ENCODE measurements at regions not wholly inside any gene's neighbourhood (a gene's known extent, or its start where the extent isn't known, plus 50 kb on each side); places are given as distances from the start of the nearest gene placed in this dataset.
"Not testable (repeated sequence)": the region's sequence is repeated elsewhere in the genome, so short reads cannot be mapped to it uniquely, and the experiment has no call there.

DNA sequence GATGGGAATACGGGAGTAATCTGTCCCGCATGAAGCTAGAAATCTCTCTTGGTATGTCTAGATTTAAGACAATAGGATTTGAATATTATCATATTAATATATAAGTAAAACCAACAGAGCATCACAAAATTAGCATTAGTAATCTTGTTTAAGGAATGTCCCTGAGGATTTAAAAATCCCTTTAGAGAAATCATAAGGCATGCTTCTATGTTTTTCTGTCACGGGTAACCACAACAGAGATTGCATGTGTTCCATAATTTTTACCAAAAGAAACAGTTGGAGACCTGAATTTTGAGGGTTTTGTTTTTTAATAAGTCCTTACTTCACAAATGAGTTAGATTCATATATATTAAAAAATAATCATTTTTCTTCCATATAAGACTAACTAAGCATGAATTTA lies 146.8 kb downstream of the GJA1 start:
- in situ Hi-C loops (cut with HindIII; ENCODE audit: low pct_unique_long_range_greater_than_20kb, low sequenced_read_pairs), result no loop called here
- DNase-seq (ENCODE audit: low read depth, low spot score), result no peak

- in situ Hi-C loops (cut with HindIII; ENCODE audit: low pct_unique_long_range_greater_than_20kb, low sequenced_read_pairs), result no loop called here
- DNase-seq (ENCODE audit: low read depth, low spot score), result no peak
These were observed 149.3 kb downstream of the GJA1 start for GRCh38 chr6:121584586-121585369.

- DNase-seq (ENCODE audit: low read depth, low spot score), result no peak
- in situ Hi-C loops (cut with HindIII; ENCODE audit: low pct_unique_long_range_greater_than_20kb, low sequenced_read_pairs), result no loop called here
These were observed 155.0 kb downstream of the GJA1 start for GRCh38 chr6:121590438-121590837.

- DNase-seq (ENCODE audit: low read depth, low spot score), result no peak
- in situ Hi-C loops (cut with HindIII; ENCODE audit: low pct_unique_long_range_greater_than_20kb, low sequenced_read_pairs), result no loop called here
These were observed 155.5 kb downstream of the GJA1 start for GRCh38 chr6:121590916-121591315.

DNA sequence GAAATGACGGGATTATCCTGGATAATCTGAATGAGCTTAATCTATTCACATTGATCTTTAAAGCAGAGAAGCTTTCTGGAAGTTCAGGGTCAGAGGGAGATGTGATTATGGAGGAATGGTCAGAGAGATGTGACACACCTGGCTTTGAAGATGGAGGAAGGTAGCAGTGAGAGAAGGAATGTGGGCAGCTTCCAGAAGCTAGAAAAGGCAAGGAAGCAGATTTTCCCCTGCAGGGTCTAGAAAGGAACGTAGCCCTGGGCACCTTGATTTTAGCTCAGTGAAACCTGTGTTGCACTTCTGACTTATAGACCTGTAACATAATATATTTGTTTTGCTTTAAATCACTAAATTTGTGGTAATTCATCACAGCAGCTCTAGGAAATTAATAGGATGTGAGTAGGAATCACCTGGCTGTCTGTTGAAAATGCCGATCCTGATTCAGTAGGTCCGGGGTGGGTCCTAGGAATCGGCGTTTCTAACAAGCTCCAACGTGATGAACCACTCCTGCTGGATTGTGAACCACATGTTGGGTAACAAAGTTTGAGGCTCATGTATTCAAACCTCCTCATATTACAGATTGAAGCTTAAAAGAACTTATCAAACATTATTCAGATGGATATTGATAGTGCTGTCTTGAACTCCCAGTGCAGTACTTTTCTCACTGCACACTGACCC lies 157.0 kb downstream of the GJA1 start:
- peak; percentile 4 for DNase-seq (ENCODE audit: low read depth, low spot score)
- in situ Hi-C loops (cut with HindIII; ENCODE audit: low pct_unique_long_range_greater_than_20kb, low sequenced_read_pairs), result no loop called here

DNA sequence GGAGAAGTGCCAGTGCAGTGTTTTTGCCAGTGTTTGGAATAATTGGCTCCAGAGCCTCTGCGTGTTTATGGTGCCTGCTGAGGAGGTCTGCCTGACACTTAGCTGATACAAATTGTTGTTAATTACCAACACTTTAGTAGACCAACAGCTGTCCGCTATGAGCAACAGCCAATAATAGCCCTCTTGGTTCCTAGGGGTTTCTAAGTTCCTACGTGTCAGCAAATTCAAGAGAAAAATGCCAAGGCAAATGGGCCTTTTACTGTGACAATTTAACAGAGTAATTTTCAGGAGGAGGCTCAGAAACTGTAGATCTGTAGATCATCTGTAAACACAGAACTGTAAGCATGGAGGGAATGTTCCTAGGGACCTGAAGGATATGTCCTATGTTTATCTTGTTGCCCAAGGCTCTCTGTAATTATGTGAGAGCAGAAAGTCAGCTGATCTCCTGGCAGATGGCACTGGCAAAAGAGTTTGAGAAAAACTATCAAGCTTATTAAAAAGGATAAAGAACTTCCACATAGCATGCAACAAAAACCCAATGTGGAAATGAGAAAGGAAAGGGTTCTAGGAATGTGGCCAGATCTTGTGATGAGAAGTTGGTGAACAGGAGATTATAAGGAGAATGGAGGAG lies 157.7 kb downstream of the GJA1 start:
- DNase-seq (ENCODE audit: low read depth, low spot score), result peak; percentile 91
- in situ Hi-C loops (cut with HindIII; ENCODE audit: low pct_unique_long_range_greater_than_20kb, low sequenced_read_pairs), result no loop called here

- no peak for DNase-seq (ENCODE audit: low read depth, low spot score)
- in situ Hi-C loops (cut with HindIII; ENCODE audit: low pct_unique_long_range_greater_than_20kb, low sequenced_read_pairs), result no loop called here
These were observed 158.6 kb downstream of the GJA1 start for GRCh38 chr6:121594053-121594452.

DNA sequence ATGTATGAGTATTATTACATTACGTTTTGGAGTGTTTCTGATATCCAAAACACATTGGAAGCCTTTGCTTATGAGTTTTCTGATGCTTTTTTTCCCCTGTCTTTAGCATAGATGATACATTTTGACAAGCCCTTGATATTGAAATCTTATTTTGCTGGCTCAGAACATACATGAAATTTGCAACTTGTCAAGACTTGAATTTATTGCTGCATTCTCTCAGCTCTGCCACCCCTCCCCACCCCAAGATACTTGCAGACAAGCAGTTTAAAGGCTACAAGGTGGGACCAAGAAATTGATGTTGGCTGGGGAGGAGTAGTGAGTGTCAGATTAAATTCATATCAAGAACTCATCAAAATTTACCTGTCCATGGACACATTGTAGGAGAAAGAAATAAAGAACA lies 160.2 kb downstream of the GJA1 start:
- in situ Hi-C loops (cut with HindIII; ENCODE audit: low pct_unique_long_range_greater_than_20kb, low sequenced_read_pairs), result no loop called here
- no peak for DNase-seq (ENCODE audit: low read depth, low spot score)

DNA sequence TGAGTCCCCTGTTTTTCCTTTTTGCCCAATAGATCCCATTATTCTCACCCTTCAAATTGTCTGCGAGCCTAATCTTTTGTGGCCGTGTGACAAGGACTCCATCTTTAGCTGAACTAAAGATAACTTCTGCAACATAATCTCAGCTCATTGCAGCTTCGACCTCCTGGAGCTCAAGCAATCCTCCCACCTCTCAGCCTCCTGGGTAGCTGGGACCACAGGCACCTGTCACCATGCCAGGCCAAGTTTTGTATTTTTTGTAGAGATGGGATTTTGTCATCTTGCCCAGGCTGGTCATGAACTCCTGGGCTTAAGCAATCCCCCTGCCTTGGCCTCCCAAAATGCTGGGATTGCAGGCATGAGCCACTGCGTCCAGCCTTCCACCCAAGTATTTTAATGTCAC lies 161.0 kb downstream of the GJA1 start:
- DNase-seq (ENCODE audit: low read depth, low spot score), result no peak
- in situ Hi-C loops (cut with HindIII; ENCODE audit: low pct_unique_long_range_greater_than_20kb, low sequenced_read_pairs), result no loop called here

DNA sequence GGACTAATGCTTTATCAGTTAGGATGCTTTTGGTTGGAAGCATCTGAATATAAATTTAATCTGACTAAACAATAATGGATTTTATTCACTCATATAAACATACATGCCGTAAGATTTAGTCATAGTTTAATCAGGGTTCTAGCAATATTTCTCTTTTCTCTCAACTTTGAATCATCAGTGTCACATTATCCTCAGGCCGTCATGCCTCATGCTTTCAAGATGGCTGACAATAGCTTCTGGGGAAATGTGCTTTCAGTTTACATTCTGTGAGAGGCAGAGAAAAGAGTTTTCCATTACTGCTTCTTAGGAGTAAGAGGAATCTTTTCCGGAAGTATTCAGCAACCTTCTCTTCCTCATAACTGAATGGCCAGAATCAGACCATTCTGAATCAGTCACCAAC lies 162.2 kb downstream of the GJA1 start:
- in situ Hi-C loops (cut with HindIII; ENCODE audit: low pct_unique_long_range_greater_than_20kb, low sequenced_read_pairs), result no loop called here
- no peak for DNase-seq (ENCODE audit: low read depth, low spot score)

- in situ Hi-C loops (cut with HindIII; ENCODE audit: low pct_unique_long_range_greater_than_20kb, low sequenced_read_pairs), result not testable (repeated sequence)
These were observed 163.9 kb downstream of the GJA1 start for GRCh38 chr6:121599331-121599730.

GRCh38 chr6:121600389-121601168 lies 165.1 kb downstream of the GJA1 start:
- in situ Hi-C loops (cut with HindIII; ENCODE audit: low pct_unique_long_range_greater_than_20kb, low sequenced_read_pairs), result no loop called here
- no peak for DNase-seq (ENCODE audit: low read depth, low spot score)

More at GRCh38 chr6:121599331-121599730, 163.9 kb downstream of the GJA1 start:
- DNase-seq (ENCODE audit: low read depth, low spot score), result not testable (repeated sequence)

DNA sequence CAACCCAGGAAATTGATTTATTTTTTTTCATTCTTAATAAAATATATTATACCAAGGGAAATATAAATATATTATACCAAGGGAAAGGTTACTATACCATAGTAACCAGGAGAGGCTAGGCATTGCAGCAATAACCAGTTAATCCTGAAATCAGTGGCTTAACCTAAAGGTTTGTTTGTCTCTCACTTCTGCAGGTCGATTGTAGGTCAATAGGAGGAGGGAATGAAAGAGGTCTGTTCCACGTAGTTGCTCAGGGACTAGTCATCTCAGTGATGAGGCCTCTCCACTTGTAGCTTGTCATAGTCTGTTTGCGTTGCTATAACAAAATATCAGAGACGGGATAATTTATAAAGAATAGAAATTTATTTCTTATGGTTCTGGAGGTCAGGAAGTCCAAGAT lies 168.0 kb downstream of the GJA1 start:
- no peak for DNase-seq (ENCODE audit: low read depth, low spot score)
- in situ Hi-C loops (cut with HindIII; ENCODE audit: low pct_unique_long_range_greater_than_20kb, low sequenced_read_pairs), result no loop called here

DNA sequence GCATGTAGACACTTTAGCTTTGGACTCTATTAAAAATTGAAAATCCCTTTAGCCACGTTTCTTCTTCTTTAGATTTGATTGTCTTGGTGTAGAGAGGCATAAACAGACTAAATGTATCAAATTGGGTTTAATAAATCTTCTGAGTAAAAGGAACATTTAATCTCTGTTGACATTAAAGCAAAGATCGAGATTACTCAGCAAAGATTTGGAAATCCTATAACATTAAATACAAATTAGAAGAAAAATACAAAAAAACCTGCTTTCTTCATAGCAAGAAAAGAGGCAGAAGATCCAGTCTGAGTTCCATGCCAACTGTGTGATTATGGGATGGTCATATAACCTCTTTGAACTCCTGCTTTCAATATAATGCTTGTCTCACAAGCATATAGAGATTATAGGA lies 172.3 kb downstream of the GJA1 start:
- peak; percentile 35 for DNase-seq (ENCODE audit: low read depth, low spot score)
- in situ Hi-C loops (cut with HindIII; ENCODE audit: low pct_unique_long_range_greater_than_20kb, low sequenced_read_pairs), result no loop called here

- DNase-seq (ENCODE audit: low read depth, low spot score), result peak; percentile 63
- in situ Hi-C loops (cut with HindIII; ENCODE audit: low pct_unique_long_range_greater_than_20kb, low sequenced_read_pairs), result no loop called here
These were observed 172.8 kb downstream of the GJA1 start for GRCh38 chr6:121608270-121608669.

GRCh38 chr6:121609281-121609680 lies 173.8 kb downstream of the GJA1 start:
- in situ Hi-C loops (cut with HindIII; ENCODE audit: low pct_unique_long_range_greater_than_20kb, low sequenced_read_pairs), result no loop called here
- no peak for DNase-seq (ENCODE audit: low read depth, low spot score)

- no peak for DNase-seq (ENCODE audit: low read depth, low spot score)
- in situ Hi-C loops (cut with HindIII; ENCODE audit: low pct_unique_long_range_greater_than_20kb, low sequenced_read_pairs), result no loop called here
These were observed 177.5 kb downstream of the GJA1 start for GRCh38 chr6:121612927-121613326.

GRCh38 chr6:121614115-121614514 lies 178.7 kb downstream of the GJA1 start:
- in situ Hi-C loops (cut with HindIII; ENCODE audit: low pct_unique_long_range_greater_than_20kb, low sequenced_read_pairs), result no loop called here
- no peak for DNase-seq (ENCODE audit: low read depth, low spot score)
